SH-SY5Y (cell line): ENCODE measurements at regions not wholly inside any gene's neighbourhood (a gene's known extent, or its start where the extent isn't known, plus 50 kb on each side); places are given as distances from the start of the nearest gene placed in this dataset.

Experiments
- GATA2 ChIP-seq: IDR thresholded peaks from 2 replicates; pipeline ENCODE4 v1.6.1; 2011; ENCODE audit warnings: mild to moderate bottlenecking, low read depth, low read length
- GATA3 ChIP-seq: IDR thresholded peaks from 2 replicates; pipeline ENCODE4 v1.6.1; 2011; ENCODE audit warnings: low read depth, mild to moderate bottlenecking, low read length, moderate library complexity

DNA sequence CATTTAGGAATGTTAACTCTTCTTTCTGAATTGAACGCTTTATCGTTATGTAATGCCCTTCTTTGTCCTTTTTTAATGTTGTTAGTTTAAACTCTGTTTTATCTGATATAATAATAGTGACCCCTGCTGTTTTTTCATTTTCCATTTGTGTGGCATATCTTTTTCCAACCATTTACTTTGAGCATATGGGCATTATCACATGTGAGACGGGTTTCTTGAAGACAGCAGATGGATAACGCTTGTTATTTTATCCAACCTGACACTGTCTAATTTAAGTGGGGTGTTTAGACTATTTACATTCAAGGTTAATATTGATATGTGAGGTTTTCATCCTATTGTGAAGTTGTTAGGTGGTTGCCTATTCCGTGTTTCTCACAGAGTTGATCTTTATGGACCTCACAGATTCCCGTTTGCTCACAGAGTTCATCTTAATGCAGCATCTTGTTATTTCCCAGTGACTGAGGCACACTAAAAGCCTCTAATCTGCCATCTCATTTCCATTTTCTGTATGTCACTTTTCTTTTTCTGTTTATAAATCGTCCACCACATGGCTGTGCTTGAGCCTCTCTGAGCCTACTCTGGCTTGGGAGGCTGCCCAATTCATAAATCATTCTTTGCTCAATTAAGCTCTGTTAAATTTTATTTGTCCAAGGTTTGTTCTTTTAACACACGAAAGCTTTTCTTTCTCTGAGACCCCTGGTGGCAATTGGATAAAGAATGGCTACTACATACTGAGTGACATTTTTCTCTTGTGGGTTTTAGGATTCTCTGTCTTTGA is 286.2 kb downstream of the HTR7 start:
- TF ChIP-seq GATA2 (no peak), GATA3 (no peak)

DNA sequence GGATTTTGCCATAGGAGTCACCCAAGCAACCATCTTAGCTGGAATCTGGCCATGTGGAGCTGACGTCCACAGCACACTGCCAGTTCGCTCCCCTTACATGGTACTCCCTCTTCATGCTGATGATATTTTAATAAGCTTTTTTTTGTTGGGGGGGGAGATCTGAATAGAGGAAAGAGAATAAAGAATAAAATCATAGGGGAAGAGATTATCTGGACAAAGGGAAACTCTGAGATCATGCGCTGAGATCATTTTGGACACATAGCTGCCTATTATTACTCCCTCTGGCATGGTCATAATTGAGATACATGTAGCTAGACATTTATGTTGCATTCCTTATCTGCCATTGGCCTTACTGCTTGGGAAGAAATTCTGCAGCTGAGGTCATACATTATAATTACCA is 282.7 kb downstream of the HTR7 start:
- TF ChIP-seq GATA3, result no peak
- no peak for TF ChIP-seq GATA2

DNA sequence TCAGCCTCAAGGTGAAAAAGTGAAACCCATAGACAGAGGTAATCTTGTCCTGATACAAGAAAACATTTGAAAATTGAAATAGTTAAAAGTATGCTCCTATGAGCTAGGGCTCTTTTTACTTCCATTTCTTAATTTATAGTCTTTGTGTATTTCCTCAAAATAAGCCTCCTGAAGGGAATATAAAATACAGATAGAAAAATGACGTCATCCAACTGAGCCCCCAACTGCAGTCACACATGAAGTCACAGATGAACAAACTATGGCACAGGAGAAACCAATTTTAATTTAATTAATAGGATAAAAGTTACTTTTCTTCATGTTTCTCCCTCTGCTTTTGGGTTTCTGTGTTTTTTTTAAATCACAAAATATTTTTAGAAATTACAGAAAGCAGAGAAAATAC is 280.3 kb downstream of the HTR7 start:
- TF ChIP-seq GATA2, result no peak
- TF ChIP-seq GATA3, result no peak

DNA sequence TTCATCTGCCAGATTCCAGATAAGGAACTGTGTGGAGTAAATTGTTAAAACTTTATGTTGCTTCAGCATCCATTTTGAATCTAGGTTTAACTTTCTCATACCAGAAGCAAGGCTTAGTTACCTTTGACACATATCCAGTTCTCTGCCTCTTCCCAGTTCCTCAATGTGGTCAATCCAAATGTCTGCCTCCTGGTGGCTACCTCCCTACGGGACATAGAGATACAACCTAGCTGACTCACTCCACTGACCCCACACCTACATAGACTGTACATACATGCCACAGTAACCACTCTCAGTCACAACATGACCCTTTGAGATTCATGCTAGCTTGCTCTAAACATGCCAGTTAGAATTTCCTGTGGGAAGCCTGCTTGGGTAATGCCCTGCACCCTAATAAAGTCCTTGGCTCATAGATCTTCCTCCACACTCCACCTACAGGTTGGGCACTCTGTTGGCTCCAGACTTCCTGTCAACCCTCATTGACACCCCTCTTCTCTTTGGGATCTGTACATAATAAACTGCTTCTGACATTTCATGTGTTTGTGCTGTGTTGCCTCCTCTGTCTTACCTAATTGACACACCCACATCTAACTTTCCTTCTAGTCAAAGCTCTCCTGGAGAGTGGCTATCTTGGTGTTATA is 278.1 kb downstream of the HTR7 start:
- TF ChIP-seq GATA2 (no peak), GATA3 (no peak)

DNA sequence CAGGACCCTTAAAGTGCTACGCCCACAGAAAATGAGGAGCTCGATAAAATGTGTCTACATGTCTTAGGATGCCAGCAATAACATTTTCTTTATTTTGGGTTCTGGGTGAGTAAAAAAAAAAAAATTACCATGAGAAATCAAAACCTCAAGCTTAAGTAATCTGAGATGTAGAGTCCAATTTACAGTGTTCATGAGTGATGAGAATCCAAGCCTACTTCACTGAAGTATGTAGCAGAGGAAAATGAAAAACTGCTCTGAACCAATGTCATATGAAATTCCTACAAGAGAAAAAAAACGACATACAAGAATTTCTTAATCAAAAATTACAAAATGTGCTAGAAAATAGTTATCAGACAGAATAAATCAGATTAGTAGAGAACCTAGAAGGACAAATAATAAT is 274.4 kb downstream of the HTR7 start:
- no peak for TF ChIP-seq GATA3
- no peak for TF ChIP-seq GATA2

DNA sequence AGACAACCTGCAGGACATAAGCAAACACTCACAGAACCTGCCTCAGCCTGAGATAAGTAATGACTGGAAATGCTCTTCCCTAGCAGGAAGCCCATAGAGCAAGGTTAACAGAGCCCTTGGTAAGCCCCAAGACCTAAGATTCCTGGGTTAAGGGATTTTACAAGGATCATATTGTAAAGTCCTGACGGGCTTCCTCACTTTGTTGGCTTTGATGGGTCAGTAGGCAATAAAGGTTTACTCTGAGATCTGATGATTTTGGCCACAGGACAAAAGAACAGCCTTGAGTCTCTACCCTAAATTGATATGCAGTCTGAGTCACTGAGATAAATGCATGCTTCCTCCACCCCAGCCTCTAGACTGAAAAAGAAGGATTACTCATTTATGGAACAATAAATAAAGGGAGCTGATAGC is 270.8 kb downstream of the HTR7 start:
- TF ChIP-seq GATA2 (no peak), GATA3 (no peak)

DNA sequence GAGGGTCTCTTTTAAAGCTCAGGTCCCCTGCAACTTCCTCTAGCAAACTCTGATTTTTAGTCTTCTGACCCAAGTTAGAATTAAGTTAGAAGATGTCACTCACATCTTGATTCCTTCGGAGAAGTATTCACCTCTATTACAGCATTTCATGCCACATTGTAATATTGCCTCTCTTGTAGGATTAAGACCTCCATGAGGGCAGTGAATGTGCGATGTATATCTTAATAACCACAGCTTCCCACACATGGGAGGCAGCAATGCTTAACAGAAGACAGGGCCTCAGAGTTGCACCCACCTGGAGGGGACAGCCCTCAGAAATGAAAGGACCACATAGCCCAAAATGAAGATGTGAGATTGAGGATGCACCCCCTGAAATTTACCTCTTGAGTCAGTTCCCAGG is 270.3 kb downstream of the HTR7 start:
- TF ChIP-seq GATA2 (no peak), GATA3 (no peak)

DNA sequence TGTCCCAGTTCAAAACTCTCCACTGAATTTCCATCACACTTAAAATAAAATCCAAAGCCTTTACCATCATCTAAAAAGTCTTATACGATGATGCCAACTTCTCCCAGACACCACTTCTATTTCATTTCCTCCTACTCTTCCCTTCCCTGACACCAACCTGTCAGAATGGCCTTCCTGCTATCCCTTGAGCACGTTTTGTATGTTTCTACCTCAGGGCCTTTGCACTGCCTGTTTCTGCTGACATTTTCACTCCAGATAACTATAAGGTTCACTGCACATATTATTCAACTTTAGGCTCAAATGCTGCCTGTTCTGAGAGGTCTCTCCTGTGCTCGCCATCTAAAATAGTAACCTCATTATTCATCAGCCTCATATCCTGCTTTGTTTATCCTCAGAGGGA is 269.6 kb downstream of the HTR7 start:
- TF ChIP-seq GATA2 (no peak), GATA3 (no peak)

DNA sequence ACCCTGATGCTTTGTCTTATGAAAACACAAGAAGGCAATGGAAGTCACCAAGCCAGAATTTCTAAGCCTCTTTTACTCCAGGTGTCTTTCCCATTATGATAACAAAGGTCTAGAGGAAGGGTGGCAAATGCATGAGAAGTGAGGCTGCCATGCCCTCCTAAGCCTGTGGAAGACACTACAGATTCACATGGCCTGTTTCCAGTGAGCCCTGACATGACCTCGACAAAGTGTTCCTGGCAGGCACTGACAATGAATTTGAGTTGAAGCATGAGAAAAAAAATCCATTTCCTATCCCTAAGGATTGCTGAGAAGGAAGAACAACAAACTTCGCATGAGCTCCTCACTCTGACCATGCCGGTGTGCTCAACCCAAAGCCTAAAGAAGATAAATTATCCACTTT is 268.0 kb downstream of the HTR7 start:
- TF ChIP-seq GATA2 (no peak), GATA3 (no peak)

DNA sequence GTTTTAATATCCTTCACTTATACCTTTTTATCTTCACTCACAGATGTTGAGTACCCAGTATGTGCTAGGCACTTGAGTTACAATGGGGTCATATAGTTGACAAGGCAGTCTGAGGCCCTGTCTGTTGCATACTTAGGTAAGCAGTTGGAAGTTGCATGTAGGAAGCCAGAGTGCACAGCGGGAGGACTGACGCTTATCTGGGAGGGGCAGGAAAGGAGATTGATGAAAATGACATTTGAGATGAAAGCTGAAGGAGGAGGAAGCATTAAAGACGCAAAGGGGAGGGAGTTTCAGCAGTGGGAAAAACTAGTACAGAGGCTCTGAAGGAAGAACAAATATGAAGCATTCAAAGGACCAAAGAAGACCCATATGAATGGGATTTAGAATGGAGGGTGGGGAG is 266.2 kb downstream of the HTR7 start:
- TF ChIP-seq GATA2 (no peak), GATA3 (no peak)

DNA sequence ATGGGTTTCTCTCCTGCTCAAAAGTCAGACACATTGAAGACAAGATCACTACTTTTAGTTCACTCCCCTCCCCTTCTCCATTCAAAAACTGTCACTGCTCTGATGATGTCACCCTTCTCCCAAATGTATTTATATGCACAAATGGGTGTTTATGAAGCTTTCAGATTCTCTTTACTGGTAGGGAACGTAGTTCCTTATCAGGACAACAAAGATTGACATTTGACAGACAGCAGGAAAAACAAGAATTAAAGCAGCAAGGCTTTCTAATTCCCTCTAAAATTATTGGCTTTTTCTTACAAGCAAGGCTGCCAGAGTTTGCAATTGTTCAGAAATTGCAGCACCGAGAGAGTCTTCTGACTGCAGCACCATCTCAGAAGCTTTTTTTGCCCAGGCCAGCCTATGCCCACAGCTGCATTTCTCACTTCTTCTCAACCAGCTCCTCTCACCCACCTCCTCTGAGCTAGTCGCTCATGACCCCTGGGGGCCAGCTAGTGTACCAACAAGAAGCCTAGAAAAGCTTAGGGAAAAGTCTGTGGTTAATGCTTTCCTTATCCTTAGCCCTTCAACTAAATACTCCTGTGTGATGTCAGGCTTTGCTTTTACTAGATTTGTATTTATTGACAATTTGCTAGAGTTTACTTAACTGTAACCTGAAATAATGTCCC is 265.1 kb downstream of the HTR7 start:
- TF ChIP-seq GATA3, result no peak
- TF ChIP-seq GATA2, result no peak

DNA sequence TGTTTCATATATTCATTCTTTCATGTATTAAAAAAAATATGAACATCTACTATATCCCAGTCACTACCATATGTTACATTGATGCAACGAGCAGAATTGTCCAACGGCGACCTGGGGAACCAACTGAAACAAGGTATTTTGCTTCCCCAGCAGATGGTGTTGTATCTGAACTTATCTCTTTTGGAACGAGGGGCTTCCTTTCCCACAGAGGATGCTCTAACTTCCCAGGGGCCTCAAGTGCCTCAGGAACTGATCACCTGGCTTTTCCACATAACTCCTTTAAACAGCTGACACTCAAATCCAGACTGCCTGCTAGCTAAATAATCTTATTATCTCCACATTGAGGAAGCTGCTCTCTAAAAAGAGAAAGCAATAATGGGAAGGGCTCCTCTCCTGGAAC is 259.3 kb downstream of the HTR7 start:
- TF ChIP-seq GATA3 (no peak), GATA2 (no peak)

DNA sequence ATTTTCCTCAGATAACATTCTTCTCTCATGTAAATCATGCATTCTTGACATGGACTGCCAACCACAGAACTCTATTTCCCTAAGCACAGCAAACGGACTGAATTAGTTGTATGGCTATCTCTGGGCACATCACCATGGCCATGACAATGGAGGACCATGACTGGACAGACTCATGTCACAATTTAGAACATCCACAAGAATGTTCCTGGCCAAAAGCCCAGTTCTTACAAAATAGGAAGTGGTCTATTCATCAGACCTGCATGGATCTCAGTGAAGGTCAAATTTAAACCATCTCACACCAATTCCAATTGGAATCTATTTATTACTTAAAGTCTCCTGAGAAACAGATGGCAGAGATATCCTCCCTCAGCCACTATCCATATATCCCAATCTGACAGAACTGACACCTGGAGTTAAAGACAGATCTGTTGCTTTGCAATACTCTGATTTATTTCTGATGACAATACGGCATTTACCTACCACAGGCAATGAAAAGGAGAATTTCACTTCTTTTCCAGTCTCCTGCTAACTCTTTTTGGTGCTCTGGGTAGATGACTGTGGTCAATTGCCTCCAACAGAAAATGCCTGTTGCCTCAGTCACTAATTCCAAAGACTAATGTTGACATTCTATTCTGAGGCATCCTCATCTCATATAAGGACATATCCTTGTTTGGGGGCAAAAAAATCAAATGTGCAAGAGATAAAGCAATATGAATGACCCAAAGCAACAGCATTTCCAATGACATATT is 254.8 kb downstream of the HTR7 start:
- TF ChIP-seq GATA2, result no peak
- TF ChIP-seq GATA3, result no peak

DNA sequence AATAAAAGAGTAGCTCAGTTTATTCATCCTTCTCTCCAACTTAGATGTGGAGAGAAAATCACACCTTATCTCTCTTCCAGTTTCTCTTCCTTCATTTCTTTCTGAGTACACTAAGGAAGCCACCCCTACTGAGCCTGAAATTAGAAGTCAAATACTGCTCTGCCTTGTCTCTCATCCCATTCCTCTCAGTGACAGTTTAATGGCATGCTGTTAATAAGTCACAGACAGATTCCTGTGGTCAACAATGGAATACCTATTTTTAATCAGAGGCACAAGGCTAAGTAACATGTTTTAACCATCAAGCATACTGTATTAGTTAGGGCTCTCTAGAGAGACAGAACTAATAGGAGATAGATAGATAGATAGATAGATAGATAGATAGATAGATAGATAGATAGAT is 253.2 kb downstream of the HTR7 start:
- TF ChIP-seq GATA2 (no peak), GATA3 (no peak)
